ENCODE measurements at regions not wholly inside any gene's neighbourhood (a gene's known extent, or its start where the extent isn't known, plus 50 kb on each side); places are given as distances from the start of the nearest gene placed in this dataset.
"Not testable (repeated sequence)": the region's sequence is repeated elsewhere in the genome, so short reads cannot be mapped to it uniquely, and the experiment has no call there.

GRCh38 chrX:99988532-99988931 is 421.5 kb downstream of the PCDH19 start:
- DNase-seq (ENCODE audit: low spot score): not testable (repeated sequence)

DNA sequence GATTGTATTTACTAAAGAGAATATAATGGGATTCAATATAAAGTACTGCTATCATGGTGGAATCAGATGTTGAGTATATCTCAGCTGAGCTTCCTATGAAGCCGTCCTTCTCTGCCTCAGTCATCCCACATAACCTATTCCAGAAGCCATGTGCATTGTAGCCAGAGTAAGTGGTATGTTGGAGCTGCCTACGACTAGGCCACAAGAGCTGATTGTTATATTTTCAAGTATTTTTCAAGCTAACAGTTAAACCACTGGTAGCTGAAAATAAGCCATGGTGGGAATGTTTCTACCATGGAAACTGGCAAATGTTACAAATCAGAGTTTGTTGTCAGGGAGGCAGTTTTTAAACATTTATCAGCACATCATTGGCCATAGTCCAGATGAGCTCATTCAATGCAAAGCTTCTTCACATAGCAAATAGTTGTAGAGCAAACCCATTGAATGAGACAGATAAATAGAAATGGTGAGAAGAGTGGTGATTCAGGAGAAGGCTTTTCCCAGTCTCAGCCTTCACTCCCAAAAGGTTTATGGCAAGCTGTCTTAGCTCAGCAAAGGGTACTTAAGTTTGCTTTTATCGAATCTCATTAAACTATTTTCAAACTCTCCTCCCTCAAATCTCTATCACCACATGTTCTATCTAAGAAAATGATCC is 436.4 kb downstream of the PCDH19 start:
- no peak for DNase-seq (ENCODE audit: low spot score)

GRCh38 chrX:99939883-99940232 is 470.2 kb downstream of the PCDH19 start:
- DNase-seq (ENCODE audit: low spot score): no peak

DNA sequence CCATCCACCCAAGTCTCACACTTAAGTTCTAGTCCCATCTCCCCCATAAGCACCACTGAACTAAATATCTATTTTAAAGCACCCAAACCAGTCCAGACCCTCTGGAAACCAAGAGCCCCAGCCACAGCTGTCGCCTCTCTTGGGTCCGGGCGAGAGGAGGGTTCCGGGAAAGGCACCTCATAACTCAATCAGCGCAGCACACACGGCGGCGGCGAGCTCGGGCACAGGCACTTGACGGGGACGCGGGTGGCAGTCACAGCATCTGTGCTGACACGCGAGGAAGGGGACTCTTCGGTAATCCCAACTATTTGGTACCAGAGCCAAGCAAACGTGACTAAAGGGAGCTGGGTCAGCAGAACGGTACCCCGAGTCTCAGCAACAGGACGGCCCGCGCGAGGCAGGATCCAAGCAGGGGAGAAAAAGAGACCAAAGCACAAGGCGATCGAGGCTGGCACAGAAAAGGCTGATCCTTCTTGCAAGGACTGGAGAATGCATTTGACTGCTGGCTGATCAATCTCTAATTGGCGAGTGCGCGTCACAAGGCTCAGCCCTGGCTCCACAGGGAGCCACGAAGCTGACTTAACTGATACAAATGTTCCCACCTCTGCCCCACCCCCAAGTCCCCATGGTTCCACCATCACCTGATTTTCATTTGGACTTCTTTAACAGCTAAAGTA is 470.7 kb downstream of the PCDH19 start:
- not testable (repeated sequence) for DNase-seq (ENCODE audit: low spot score)

GRCh38 chrX:99938464-99938863 is 471.6 kb downstream of the PCDH19 start:
- no peak for DNase-seq (ENCODE audit: low spot score)

GRCh38 chrX:99933865-99934264 is 476.2 kb downstream of the PCDH19 start:
- no peak for DNase-seq (ENCODE audit: low spot score)

DNA sequence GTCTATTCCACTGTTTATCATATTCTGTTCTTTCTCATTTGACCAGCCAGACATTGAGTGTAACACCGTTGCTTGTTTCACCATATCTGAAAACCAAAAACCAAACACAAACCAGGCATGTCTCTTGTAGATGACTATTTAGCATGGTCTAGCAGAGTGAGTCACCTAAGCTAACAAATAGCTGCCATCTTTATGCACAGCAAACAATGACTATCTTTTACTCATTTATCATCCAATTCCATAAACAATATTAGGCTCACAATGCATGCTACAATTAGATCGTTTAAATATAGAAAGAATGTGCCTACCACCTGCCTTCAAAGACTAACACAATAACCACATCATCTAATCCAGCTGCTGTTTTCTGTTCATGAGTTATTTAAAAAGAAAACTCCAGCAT is 495.4 kb downstream of the PCDH19 start:
- DNase-seq (ENCODE audit: low spot score): no peak

GRCh38 chrX:99913611-99914010 is 496.5 kb downstream of the PCDH19 start:
- DNase-seq (ENCODE audit: low spot score): no peak

GRCh38 chrX:99909946-99910345 is 500.1 kb downstream of the PCDH19 start:
- DNase-seq (ENCODE audit: low spot score): no peak

- no peak for DNase-seq (ENCODE audit: low spot score)
These were observed 509.0 kb downstream of the PCDH19 start for GRCh38 chrX:99901091-99901490.

DNA sequence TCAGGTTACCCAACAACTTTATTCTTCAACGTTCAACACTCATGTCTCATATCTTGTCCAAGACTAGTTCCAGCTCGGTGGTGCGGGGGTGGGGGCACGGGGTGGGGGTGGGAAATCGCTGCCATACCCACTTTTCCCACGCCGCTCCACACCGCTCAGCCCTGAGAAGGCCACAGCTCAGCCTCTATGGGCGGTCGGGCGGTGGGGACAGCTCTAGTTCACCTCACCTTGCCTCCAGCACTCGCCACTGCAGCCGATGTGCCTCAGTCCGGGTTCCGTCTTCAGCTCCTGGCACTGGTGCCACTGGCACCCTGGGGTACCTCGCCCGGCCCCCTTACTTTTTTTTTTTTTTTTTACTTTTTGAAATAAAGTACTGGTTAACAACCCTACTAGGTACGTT is 522.2 kb downstream of the PCDH19 start:
- DNase-seq (ENCODE audit: low spot score): no peak

- no peak for DNase-seq (ENCODE audit: low spot score)
These were observed 552.6 kb downstream of the PCDH19 start for GRCh38 chrX:99857455-99857854.

DNA sequence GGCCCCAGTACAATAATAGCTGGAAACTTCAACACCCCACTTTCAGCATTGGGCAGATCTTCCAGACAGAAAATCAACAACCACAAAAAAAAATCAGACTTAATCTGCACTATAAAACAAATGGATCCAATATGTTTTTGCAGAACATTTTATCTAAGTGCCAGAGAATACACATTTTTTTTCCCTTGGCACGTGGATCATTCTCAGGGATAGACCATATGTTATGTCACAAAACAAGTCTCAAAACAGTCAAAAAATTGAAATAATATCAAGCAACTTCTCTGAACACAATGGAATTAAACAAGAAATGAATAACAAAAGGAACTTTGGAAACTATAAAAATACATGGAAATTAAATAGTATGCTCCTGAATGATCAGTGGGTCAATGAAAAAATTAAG is 576.3 kb downstream of the PCDH19 start:
- no peak for DNase-seq (ENCODE audit: low spot score)

DNA sequence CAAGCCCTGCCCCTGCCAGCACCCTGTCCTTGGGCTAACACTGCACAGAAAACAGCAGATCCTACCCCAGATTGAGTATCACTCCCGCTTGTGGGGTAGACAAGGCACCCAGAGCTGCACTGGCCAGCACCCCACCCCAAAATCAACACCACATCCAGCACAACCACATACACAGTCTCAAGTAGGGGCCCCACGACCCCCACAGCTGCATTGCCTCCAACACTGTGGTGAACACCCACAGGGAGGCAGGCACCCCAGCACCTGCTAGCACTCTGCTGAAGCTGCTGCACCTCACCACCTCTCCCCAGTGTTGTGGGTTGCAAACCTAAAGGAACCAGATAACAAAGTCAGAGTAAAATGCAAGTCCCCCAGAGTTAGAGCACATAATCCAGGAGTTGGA is 589.9 kb downstream of the PCDH19 start:
- DNase-seq (ENCODE audit: low spot score): no peak

DNA sequence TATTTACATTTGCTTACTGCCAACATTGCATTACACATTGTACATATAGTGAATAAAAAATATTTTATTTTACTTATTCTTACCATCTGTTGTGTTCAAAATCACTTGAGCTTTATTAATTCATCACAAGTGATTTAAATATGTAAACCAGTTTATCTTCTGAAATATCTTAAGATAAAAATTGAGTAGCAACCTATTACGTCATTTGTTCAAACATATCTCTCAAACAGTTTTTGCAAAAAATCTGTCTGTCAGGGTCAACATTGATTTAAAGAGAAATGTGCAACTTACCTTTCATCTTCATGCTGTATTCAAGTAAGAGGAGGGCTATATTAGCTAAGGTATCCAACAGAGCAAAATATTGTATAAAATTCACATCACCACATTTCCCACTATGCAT is 610.1 kb downstream of the PCDH19 start:
- DNase-seq (ENCODE audit: low spot score): no peak

GRCh38 chrX:99798936-99799335 is 611.1 kb downstream of the PCDH19 start:
- no peak for DNase-seq (ENCODE audit: low spot score)

DNA sequence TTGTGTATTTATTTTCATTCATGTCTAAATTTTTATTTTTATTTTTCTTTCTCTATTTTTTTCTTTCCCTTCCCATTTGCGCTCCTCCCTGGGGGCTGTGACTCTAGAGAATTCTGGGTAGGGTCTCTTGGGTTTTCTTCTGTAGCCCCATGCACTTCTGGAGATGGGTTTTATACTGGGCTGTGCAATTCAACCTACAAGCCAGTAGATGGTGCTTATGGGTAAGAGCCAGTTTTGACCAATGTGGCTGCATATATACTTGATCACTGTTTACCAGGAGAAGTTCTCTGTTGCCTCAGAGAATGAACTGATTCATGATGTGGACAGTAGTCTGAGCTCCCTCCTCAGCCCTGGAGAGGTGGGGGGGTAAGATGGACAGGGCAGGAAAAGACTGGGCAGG is 614.6 kb downstream of the PCDH19 start:
- DNase-seq (ENCODE audit: low spot score): no peak

GRCh38 chrX:99782516-99783040 is 627.5 kb downstream of the PCDH19 start:
- DNase-seq (ENCODE audit: low spot score): no peak

GRCh38 chrX:99777912-99778311 is 632.2 kb downstream of the PCDH19 start:
- DNase-seq (ENCODE audit: low spot score): no peak

DNA sequence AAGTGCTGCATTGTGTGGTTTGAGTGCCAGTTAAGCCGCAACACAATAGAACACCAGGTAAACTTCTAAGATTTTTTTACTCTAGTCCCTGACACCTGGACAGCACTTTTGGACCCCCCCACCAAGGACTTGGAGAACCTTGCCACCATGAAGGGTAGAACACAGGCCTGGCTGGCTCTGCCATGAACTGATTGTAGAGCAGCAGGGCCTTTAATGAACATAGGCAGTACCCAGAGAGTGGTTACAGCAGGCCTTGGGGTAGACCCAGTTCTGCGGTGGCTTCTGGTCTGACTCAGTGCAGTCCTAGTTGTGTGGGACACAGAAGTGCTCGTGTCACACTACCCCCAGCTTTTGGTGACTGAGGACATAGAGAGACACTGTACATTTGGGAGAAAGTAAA is 648.3 kb downstream of the PCDH19 start:
- no peak for DNase-seq (ENCODE audit: low spot score)

- DNase-seq (ENCODE audit: low spot score): no peak
These were observed 657.3 kb downstream of the PCDH19 start for GRCh38 chrX:99752776-99753175.

GRCh38 chrX:99750721-99751120 is 659.4 kb downstream of the PCDH19 start:
- no peak for DNase-seq (ENCODE audit: low spot score)

DNA sequence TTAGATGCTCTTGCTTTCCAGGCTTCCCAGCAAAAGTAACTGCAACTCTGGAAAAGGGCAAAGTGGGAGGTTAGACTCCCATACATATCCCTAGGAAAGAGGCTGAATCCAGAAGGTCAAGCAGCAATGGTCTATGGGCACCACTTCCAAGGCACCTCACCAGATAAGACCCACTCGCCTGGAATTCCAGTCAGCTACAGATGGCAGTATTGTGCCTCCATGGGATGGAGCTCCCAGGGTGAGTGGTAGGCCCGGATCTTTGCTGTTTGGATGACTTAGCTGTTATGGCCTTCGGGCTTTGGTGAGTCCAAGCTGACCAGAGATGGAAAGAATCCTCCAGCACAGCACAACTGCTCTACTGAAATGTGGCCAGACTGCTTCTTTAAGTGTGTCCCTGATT is 688.0 kb downstream of the PCDH19 start:
- DNase-seq (ENCODE audit: low spot score): no peak

DNA sequence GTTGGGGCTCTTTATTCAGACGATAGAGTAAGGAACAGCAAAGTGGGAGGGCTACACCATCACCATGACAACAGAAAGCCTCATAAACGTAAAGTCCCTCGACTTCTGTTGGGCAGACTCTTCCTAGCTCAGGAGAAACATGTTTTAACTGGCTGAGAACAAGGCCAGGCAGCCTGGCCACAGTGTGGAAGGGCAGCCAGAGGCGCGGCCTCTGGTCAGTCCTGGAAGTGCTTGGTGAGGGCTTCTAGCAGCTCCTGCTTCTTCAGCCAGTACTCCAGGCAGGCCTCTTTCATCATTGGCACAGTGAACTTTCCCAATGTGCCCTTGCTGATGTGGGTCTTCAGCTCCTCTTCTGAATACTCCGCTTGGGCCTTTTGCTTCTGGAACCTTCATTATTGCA is 690.9 kb downstream of the PCDH19 start:
- DNase-seq (ENCODE audit: low spot score): no peak

Data from HuH-7.5 (cell line).